Endodermal cell (in vitro differentiated cells): ENCODE measurements at regions not wholly inside any gene's neighbourhood (a gene's known extent, or its start where the extent isn't known, plus 50 kb on each side); places are given as distances from the start of the nearest gene placed in this dataset.
"Not testable (repeated sequence)": the region's sequence is repeated elsewhere in the genome, so short reads cannot be mapped to it uniquely, and the experiment has no call there.

ENCODE experiments used
- DNase-seq: peaks from one replicate; pipeline ENCODE4 v3.0.0-alpha.2; 2017
- H3K27ac ChIP-seq: 2 replicates; pipeline ENCODE4 v1.5.1; 2013; ENCODE audit warnings: mild to moderate bottlenecking, low read depth, low read length, moderate library complexity
- H3K27me3 ChIP-seq: 2 replicates; pipeline ENCODE4 v1.6.1; 2013; ENCODE audit warnings: mild to moderate bottlenecking, low read length, moderate library complexity; ENCODE audit not compliant: insufficient read depth, control insufficient read depth, poor library complexity, severe bottlenecking
- H3K36me3 ChIP-seq: 2 replicates; pipeline ENCODE4 v1.7.0; 2013; ENCODE audit warnings: mild to moderate bottlenecking, low read length, moderate library complexity; ENCODE audit not compliant: control insufficient read depth, insufficient read depth
- H3K4me1 ChIP-seq: one replicate; pipeline ENCODE4 v1.7.0; 2013; ENCODE audit warnings: low read length; ENCODE audit not compliant: control insufficient read depth, insufficient read depth
- H3K4me3 ChIP-seq: 2 replicates; pipeline ENCODE4 v1.5.1; 2013; ENCODE audit warnings: mild to moderate bottlenecking, low read length, moderate library complexity
- H3K9ac ChIP-seq: 2 replicates; pipeline ENCODE4 v1.6.1; 2013; ENCODE audit warnings: mild to moderate bottlenecking, low read length, moderate library complexity; ENCODE audit not compliant: poor library complexity, severe bottlenecking; ENCODE audit errors: extremely low read depth
- H3K9me3 ChIP-seq: 2 replicates; pipeline ENCODE4 v1.6.1; 2013; ENCODE audit warnings: mild to moderate bottlenecking, low read length, moderate library complexity; ENCODE audit not compliant: control insufficient read depth
- H3K27ac Mint-ChIP-seq: 2 replicates; pipeline ENCODE4 v1.8.0; 2020; ENCODE audit warnings: mixed read lengths
- H3K27me3 Mint-ChIP-seq: 2 replicates; pipeline ENCODE4 v1.8.0; 2021; ENCODE audit warnings: mild to moderate bottlenecking, mixed read lengths; ENCODE audit not compliant: insufficient read depth
- H3K36me3 Mint-ChIP-seq: 2 replicates; pipeline ENCODE4 v1.8.0; 2020; ENCODE audit warnings: low read depth, mixed read lengths
- H3K4me1 Mint-ChIP-seq: 2 replicates; pipeline ENCODE4 v1.8.0; 2020; ENCODE audit warnings: mixed read lengths
- H3K4me3 Mint-ChIP-seq: 2 replicates; pipeline ENCODE4 v1.8.0; 2020; ENCODE audit warnings: mild to moderate bottlenecking, moderate library complexity, mixed read lengths
- H3K9me3 Mint-ChIP-seq: 2 replicates; pipeline ENCODE4 v1.8.0; 2020; ENCODE audit warnings: mild to moderate bottlenecking, mixed read lengths
- WGBS, 2 experiments: methylation state at CpG; one replicate each; pipeline versions ENCODE4 v1.1.5 to v1.1.7; 2013; ENCODE audit warnings: missing lambda C conversion rate in 2 of 2, mixed read lengths in 1 of 2; ENCODE audit not compliant: insufficient coverage in 1 of 2, insufficient read length in 1 of 2; 5-methylcytosine and 5-hydroxymethylcytosine counted together

- H3K4me1 Mint-ChIP-seq, H3K4me3 ChIP-seq, H3K9ac ChIP-seq, H3K4me3 Mint-ChIP-seq, H3K36me3 ChIP-seq, H3K9me3 Mint-ChIP-seq, H3K27me3 ChIP-seq, H3K27me3 Mint-ChIP-seq, H3K9me3 ChIP-seq, H3K4me1 ChIP-seq, H3K27ac Mint-ChIP-seq, H3K36me3 Mint-ChIP-seq, H3K27ac ChIP-seq, DNase-seq: not testable (repeated sequence)
- WGBS, 2 experiments, result no CpG with 5 or more reads among the region's 4 CpGs
Measured at GRCh38 chr9:38944881-38945449, 225.0 kb upstream of the FAM240B start.

- not testable (repeated sequence) for H3K4me1 ChIP-seq, H3K27me3 ChIP-seq, H3K4me1 Mint-ChIP-seq, H3K27ac ChIP-seq, DNase-seq, H3K9ac ChIP-seq, H3K4me3 Mint-ChIP-seq, H3K4me3 ChIP-seq, H3K9me3 Mint-ChIP-seq, H3K27ac Mint-ChIP-seq, H3K27me3 Mint-ChIP-seq, H3K36me3 ChIP-seq, H3K9me3 ChIP-seq, H3K36me3 Mint-ChIP-seq
- no CpG with 5 or more reads among the region's 9 CpGs for WGBS, 2 experiments
Measured at GRCh38 chr9:38940501-38940900, 220.6 kb upstream of the FAM240B start.

DNA sequence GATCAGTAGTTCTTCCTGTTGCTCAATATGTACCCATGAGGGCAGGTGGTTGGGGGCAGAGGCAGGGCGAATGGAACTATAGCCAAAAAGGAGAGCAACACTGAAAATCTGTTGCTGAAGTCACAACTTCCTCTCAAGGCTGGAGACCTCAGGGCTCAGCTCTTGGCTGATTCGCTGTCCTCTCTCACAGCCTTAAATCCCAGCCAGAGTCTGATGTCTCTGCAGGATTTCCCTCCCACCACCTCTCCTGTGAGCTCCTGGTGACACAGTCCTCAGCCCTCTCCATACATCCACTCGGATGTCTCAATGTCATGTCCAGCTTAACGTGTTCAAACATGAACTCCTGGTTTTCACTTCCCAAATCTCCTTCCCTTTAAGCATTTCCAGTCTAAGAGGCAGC lies 218.7 kb upstream of the FAM240B start:
- not testable (repeated sequence) for H3K9me3 ChIP-seq, H3K4me1 ChIP-seq, H3K4me3 ChIP-seq, H3K4me3 Mint-ChIP-seq, H3K27me3 Mint-ChIP-seq, H3K4me1 Mint-ChIP-seq, H3K27ac ChIP-seq, H3K27me3 ChIP-seq, H3K36me3 Mint-ChIP-seq, H3K9ac ChIP-seq, DNase-seq, H3K9me3 Mint-ChIP-seq, H3K36me3 ChIP-seq, H3K27ac Mint-ChIP-seq
- WGBS, 2 experiments, result no CpG with 5 or more reads among the region's 4 CpGs

- WGBS, 2 experiments, result 90% methylated on average over 2 of the region's 4 CpGs; no CpG with 5 or more reads in 1 of the 2 experiments
Measured at GRCh38 chr9:38927970-38928369, 208.0 kb upstream of the FAM240B start.

GRCh38 chr9:38926565-38926964 lies 206.6 kb upstream of the FAM240B start:
- not testable (repeated sequence) for H3K36me3 Mint-ChIP-seq, H3K27ac Mint-ChIP-seq, H3K4me1 ChIP-seq, DNase-seq, H3K9me3 ChIP-seq, H3K4me1 Mint-ChIP-seq, H3K4me3 ChIP-seq, H3K27me3 ChIP-seq, H3K4me3 Mint-ChIP-seq, H3K9ac ChIP-seq, H3K27me3 Mint-ChIP-seq, H3K27ac ChIP-seq, H3K36me3 ChIP-seq, H3K9me3 Mint-ChIP-seq
- WGBS, 2 experiments, result no CpG with 5 or more reads among the region's 3 CpGs

More at GRCh38 chr9:38927970-38928369, 208.0 kb upstream of the FAM240B start:
- not testable (repeated sequence) for H3K36me3 Mint-ChIP-seq, H3K9ac ChIP-seq, H3K9me3 ChIP-seq, H3K4me1 ChIP-seq, H3K4me3 ChIP-seq, H3K4me1 Mint-ChIP-seq, H3K36me3 ChIP-seq, H3K4me3 Mint-ChIP-seq, H3K27ac ChIP-seq, H3K9me3 Mint-ChIP-seq, H3K27ac Mint-ChIP-seq, DNase-seq, H3K27me3 ChIP-seq, H3K27me3 Mint-ChIP-seq

- not testable (repeated sequence) for H3K27me3 ChIP-seq, H3K36me3 Mint-ChIP-seq, H3K27ac Mint-ChIP-seq, H3K4me3 ChIP-seq, DNase-seq, H3K27ac ChIP-seq, H3K4me1 Mint-ChIP-seq, H3K36me3 ChIP-seq, H3K4me1 ChIP-seq, H3K9ac ChIP-seq, H3K9me3 Mint-ChIP-seq, H3K27me3 Mint-ChIP-seq, H3K9me3 ChIP-seq, H3K4me3 Mint-ChIP-seq
- WGBS, 2 experiments, result no CpG with 5 or more reads among the region's 3 CpGs
Measured at GRCh38 chr9:38921253-38921652, 201.3 kb upstream of the FAM240B start.

GRCh38 chr9:38910629-38911028 lies 190.7 kb upstream of the FAM240B start:
- not testable (repeated sequence) for H3K27me3 Mint-ChIP-seq, H3K36me3 Mint-ChIP-seq, H3K27ac Mint-ChIP-seq, H3K9me3 ChIP-seq, H3K27ac ChIP-seq, H3K27me3 ChIP-seq, H3K4me3 ChIP-seq, H3K9ac ChIP-seq, H3K4me1 Mint-ChIP-seq, H3K4me1 ChIP-seq, H3K9me3 Mint-ChIP-seq, H3K4me3 Mint-ChIP-seq, H3K36me3 ChIP-seq
- peak; percentile 26 for DNase-seq
- 57% methylated on average over 1 of the region's 4 CpGs; no CpG with 5 or more reads in 1 of the 2 experiments for WGBS, 2 experiments
